ENCODE measurements at regions not wholly inside any gene's neighbourhood (a gene's known extent, or its start where the extent isn't known, plus 50 kb on each side); places are given as distances from the start of the nearest gene placed in this dataset.

GRCh38 chr9:129234491-129234890 lies 56.4 kb upstream of the IER5L start:
- Histone ChIP-seq H3K9me3 (peaks cover 3% of the 10 kb centered on the region), H3K36me3 (no peaks in the 10 kb centered on the region), H3K27me3 (replicated peaks; ENCODE audit: insufficient read depth) (no peaks in the 10 kb centered on the region), H3K4me1 (ENCODE audit: control insufficient read depth in 1 of 2, low read depth in 2 of 2) (peaks cover 3 to 7% of the 10 kb centered on the region in 2 donors), H3K27ac (no peak overlapping the region), H3K4me3 (no peak overlapping the region)
- no peak for DNase-seq (ENCODE audit: low spot score)
- no peak for ATAC-seq (ENCODE audit: insufficient number of reproducible peaks, low FRiP score, low read depth)
- no peak for TF ChIP-seq CTCF (IDR thresholded peaks at IDR 0.05)

- H3K4me1 ChIP-seq (ENCODE audit: control insufficient read depth in 1 of 2, low read depth in 2 of 2): peaks cover 3 to 7% of the 10 kb centered on the region in 2 donors
- no peak overlapping the region for H3K27ac ChIP-seq
- no peaks in the 10 kb centered on the region for H3K27me3 ChIP-seq (replicated peaks; ENCODE audit: insufficient read depth)
- no peak for TF ChIP-seq CTCF (IDR thresholded peaks at IDR 0.05)
- DNase-seq (ENCODE audit: low spot score) (no peak), ATAC-seq (ENCODE audit: insufficient number of reproducible peaks, low FRiP score, low read depth) (no peak)
- H3K4me3 ChIP-seq: no peak overlapping the region
- no peaks in the 10 kb centered on the region for H3K36me3 ChIP-seq
- H3K9me3 ChIP-seq: peaks cover 3% of the 10 kb centered on the region
These were observed 55.0 kb upstream of the IER5L start for GRCh38 chr9:129232839-129233591.

- DNase-seq (ENCODE audit: low spot score): no peak
These were observed 53.7 kb upstream of the IER5L start for GRCh38 chr9:129231759-129232158.

GRCh38 chr9:129231022-129231739 lies 53.1 kb upstream of the IER5L start:
- no peaks in the 10 kb centered on the region for H3K27me3 ChIP-seq (replicated peaks; ENCODE audit: insufficient read depth)
- H3K9me3 ChIP-seq: peaks cover 3% of the 10 kb centered on the region
- H3K27ac ChIP-seq: no peak overlapping the region
- no peaks in the 10 kb centered on the region for H3K4me1 ChIP-seq (ENCODE audit: control insufficient read depth in 1 of 2, low read depth in 2 of 2)
- ATAC-seq (ENCODE audit: insufficient number of reproducible peaks, low FRiP score, low read depth) (no peak), DNase-seq (ENCODE audit: low spot score) (no peak)
- H3K4me3 ChIP-seq: no peak overlapping the region
- no peak for TF ChIP-seq CTCF (IDR thresholded peaks at IDR 0.05)
- no peaks in the 10 kb centered on the region for H3K36me3 ChIP-seq

More at GRCh38 chr9:129231759-129232158, 53.7 kb upstream of the IER5L start:
- ATAC-seq (ENCODE audit: insufficient number of reproducible peaks, low FRiP score, low read depth): no peak
- Histone ChIP-seq H3K27ac (no peak overlapping the region), H3K4me1 (ENCODE audit: control insufficient read depth in 1 of 2, low read depth in 2 of 2) (peaks cover 0 to under 1% of the 10 kb centered on the region in 2 donors), H3K9me3 (peaks cover 3% of the 10 kb centered on the region), H3K4me3 (no peak overlapping the region), H3K36me3 (no peaks in the 10 kb centered on the region), H3K27me3 (replicated peaks; ENCODE audit: insufficient read depth) (no peaks in the 10 kb centered on the region)
- TF ChIP-seq CTCF (IDR thresholded peaks at IDR 0.05): no peak

- Histone ChIP-seq H3K4me1 (ENCODE audit: control insufficient read depth in 1 of 2, low read depth in 2 of 2) (peaks cover 3 to 7% of the 10 kb centered on the region in 2 donors), H3K27ac (no peak overlapping the region), H3K4me3 (no peak overlapping the region), H3K36me3 (no peaks in the 10 kb centered on the region), H3K27me3 (replicated peaks; ENCODE audit: insufficient read depth) (no peaks in the 10 kb centered on the region), H3K9me3 (peaks cover 3% of the 10 kb centered on the region)
- TF ChIP-seq CTCF (IDR thresholded peaks at IDR 0.05): no peak
- DNase-seq (ENCODE audit: low spot score): no peak
- no peak for ATAC-seq (ENCODE audit: insufficient number of reproducible peaks, low FRiP score, low read depth)
These were observed 52.2 kb upstream of the IER5L start for GRCh38 chr9:129230302-129230701.
